ENCODE measurements at regions not wholly inside any gene's neighbourhood (a gene's known extent, or its start where the extent isn't known, plus 50 kb on each side); places are given as distances from the start of the nearest gene placed in this dataset.

GRCh38 chr2:134169788-134170187 lies 84.1 kb upstream of the MGAT5 start:
- intact Hi-C loops (cut with micrococcal nuclease): no loop called here
- no peak for DNase-seq (ENCODE audit: low read depth, low spot score)
- POLR2A ChIA-PET: no interaction called here

More at GRCh38 chr2:134169788-134170187, 84.1 kb upstream of the MGAT5 start:
- Histone ChIP-seq H3K4me1 (ENCODE audit: control insufficient read depth in 1 of 2, insufficient read depth in 2 of 2, low read length in 2 of 2) (no peaks in the 10 kb centered on the region), H3K4me3 (replicated peaks in 1 of 2; ENCODE audit: low read depth in 1 of 2, low read length in 2 of 2) (no peak overlapping the region), H3K9ac (ENCODE audit: low read length) (no peak overlapping the region), H3K27ac (ENCODE audit: low read depth, low read length) (no peak overlapping the region), H4K20me1 (ENCODE audit: insufficient read depth) (no peaks in the 10 kb centered on the region), H2AFZ (ENCODE audit: low read depth, low read length, poor library complexity, severe bottlenecking) (no peak overlapping the region), H3K9me3 (ENCODE audit: control insufficient read depth in 1 of 2, insufficient read depth in 1 of 2, low read depth in 1 of 2, low read length in 2 of 2) (no peaks in the 10 kb centered on the region), H3K9me2 (ENCODE audit: insufficient read depth) (no peaks in the 10 kb centered on the region), H3K36me3 (ENCODE audit: control insufficient read depth in 1 of 2, insufficient read depth in 2 of 2, low read length in 2 of 2) (no peaks in the 10 kb centered on the region), H3K27me3 (ENCODE audit: insufficient read depth, low read length) (no peaks in the 10 kb centered on the region), H3K4me2 (ENCODE audit: low read length) (no peak overlapping the region), H3K79me2 (ENCODE audit: insufficient read depth, low read length) (no peaks in the 10 kb centered on the region; the same call in 1 of the 2 replicates)
- TF ChIP-seq CTCF (IDR thresholded peaks at IDR 0.05 in 2 of 3, conservative IDR thresholded peaks at IDR 0.05 in 1 of 3; ENCODE audit: borderline replicate concordance in 1 of 3, insufficient read depth in 1 of 3, low read depth in 2 of 3, low read length in 2 of 3) (no peak), EZH2phosphoT487 (IDR thresholded peaks at IDR 0.05; ENCODE audit: borderline replicate concordance) (no peak), EZH2 (IDR thresholded peaks at IDR 0.05) (no peak), CBX3 (IDR thresholded peaks at IDR 0.05; ENCODE audit: low read depth) (no peak), TCF7L2 (IDR thresholded peaks at IDR 0.05; ENCODE audit: borderline replicate concordance, extremely low read depth, insufficient read depth, insufficient read length) (no peak), ZBTB33 (IDR thresholded peaks at IDR 0.05; ENCODE audit: extremely low read depth, insufficient replicate concordance, low read length) (no peak), SIN3A (IDR thresholded peaks at IDR 0.05; ENCODE audit: low read depth) (no peak), JUND (IDR thresholded peaks at IDR 0.05) (no peak), POLR2A (IDR thresholded peaks at IDR 0.05; ENCODE audit: borderline replicate concordance, extremely low read depth, insufficient read depth, insufficient read length) (no peak), CEBPB (IDR thresholded peaks at IDR 0.05; ENCODE audit: low read depth) (no peak), ATF3 (IDR thresholded peaks at IDR 0.05) (no peak), EGR1 (IDR thresholded peaks at IDR 0.05; ENCODE audit: low read depth) (no peak)
- no TSS peak for BruUV-seq (replicated peaks)
- RAD21 ChIA-PET (ENCODE audit: low non-redundant PET in 1 of 2, low total read pairs in 2 of 2, uncharacterized antibody in 2 of 2, unreplicated experiment in 2 of 2): no interaction called here
- CTCF ChIA-PET: no interaction called here
- ATAC-seq: no peak
